Right lobe of liver (tissue), 4 donors: ENCODE measurements at regions not wholly inside any gene's neighbourhood (a gene's known extent, or its start where the extent isn't known, plus 50 kb on each side); places are given as distances from the start of the nearest gene placed in this dataset.

Source experiments
- CTCF ChIP-seq, 4 donors: fragments of 200-600 bp in 3 of 4; fragments of 450-650 bp in 1 of 4; IDR thresholded peaks; one replicate each; pipeline versions ENCODE4 v1.5.1 to v1.8.0; 2016 to 2022; ENCODE audit warnings: antibody characterized with exemption in 4 of 4, mild to moderate bottlenecking in 2 of 4
- POLR2A ChIP-seq: fragments of 450-650 bp; IDR thresholded peaks from one replicate; pipeline ENCODE4 v1.6.1; 2017; ENCODE audit warnings: antibody characterized with exemption, mild to moderate bottlenecking
- donor health status: DM: no; HTN: no; CAD: no.
- donor health status: DM: no; HTN: no; CAD: no.
- donor health status: DM: no; HTN: yes; CAD: no.

- TF ChIP-seq CTCF (IDR thresholded peaks at IDR 0.05) (no peak), POLR2A (no peak)
These were observed 796.1 kb downstream of the TBL1XR1 start for GRCh38 chr3:176401211-176401610.
